NB4 (cell line): ENCODE measurements at regions not wholly inside any gene's neighbourhood (a gene's known extent, or its start where the extent isn't known, plus 50 kb on each side); places are given as distances from the start of the nearest gene placed in this dataset.
"Not testable (repeated sequence)": the region's sequence is repeated elsewhere in the genome, so short reads cannot be mapped to it uniquely, and the experiment has no call there.

Experiments
- CTCF ChIP-seq: IDR thresholded peaks from one replicate; pipeline ENCODE4 v1.5.1; 2012; ENCODE audit warnings: low read depth, low read length
- POLR2A ChIP-seq: IDR thresholded peaks from 2 replicates; pipeline ENCODE4 v1.6.1; 2011; ENCODE audit warnings: mild to moderate bottlenecking; ENCODE audit not compliant: insufficient read length; ENCODE audit errors: extremely low read depth

- TF ChIP-seq POLR2A, CTCF: not testable (repeated sequence)
Observed at GRCh38 chr14:30413184-30413583, 145.8 kb upstream of the G2E3 start.
